ENCODE measurements at regions not wholly inside any gene's neighbourhood (a gene's known extent, or its start where the extent isn't known, plus 50 kb on each side); places are given as distances from the start of the nearest gene placed in this dataset.
"Not testable (repeated sequence)": the region's sequence is repeated elsewhere in the genome, so short reads cannot be mapped to it uniquely, and the experiment has no call there.

DNA sequence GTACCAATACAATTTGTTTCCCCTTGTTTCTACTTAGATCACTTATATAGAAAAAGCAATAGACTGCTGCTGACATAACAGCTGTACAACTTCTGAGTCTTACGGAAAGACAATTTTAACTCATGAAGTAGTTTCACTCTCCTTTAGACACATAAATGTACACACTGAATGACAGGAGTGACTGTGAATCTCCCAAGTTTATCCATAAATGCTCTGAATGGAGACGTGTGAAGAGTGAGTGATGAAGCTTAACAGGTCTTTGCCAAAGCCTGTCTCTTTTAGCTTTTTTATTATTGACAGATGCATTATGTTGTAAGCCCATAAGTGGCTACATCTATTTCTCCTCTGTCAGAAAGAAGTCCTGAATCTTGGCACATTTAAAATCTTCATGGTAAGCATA is 265.9 kb downstream of the TRIM36 start:
- TF ChIP-seq, protein P1, sequence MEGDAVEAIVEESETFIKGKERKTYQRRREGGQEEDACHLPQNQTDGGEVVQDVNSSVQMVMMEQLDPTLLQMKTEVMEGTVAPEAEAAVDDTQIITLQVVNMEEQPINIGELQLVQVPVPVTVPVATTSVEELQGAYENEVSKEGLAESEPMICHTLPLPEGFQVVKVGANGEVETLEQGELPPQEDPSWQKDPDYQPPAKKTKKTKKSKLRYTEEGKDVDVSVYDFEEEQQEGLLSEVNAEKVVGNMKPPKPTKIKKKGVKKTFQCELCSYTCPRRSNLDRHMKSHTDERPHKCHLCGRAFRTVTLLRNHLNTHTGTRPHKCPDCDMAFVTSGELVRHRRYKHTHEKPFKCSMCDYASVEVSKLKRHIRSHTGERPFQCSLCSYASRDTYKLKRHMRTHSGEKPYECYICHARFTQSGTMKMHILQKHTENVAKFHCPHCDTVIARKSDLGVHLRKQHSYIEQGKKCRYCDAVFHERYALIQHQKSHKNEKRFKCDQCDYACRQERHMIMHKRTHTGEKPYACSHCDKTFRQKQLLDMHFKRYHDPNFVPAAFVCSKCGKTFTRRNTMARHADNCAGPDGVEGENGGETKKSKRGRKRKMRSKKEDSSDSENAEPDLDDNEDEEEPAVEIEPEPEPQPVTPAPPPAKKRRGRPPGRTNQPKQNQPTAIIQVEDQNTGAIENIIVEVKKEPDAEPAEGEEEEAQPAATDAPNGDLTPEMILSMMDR (IDR thresholded peaks at IDR 0.05; ENCODE audit: low read depth, low read length, missing control alignments), result no peak
- H3K4me3 ChIP-seq (replicated peaks; ENCODE audit: low read depth, low read length), result no peak overlapping the region
- no peak for DNase-seq (ENCODE audit: extremely low read depth, low read depth)

DNA sequence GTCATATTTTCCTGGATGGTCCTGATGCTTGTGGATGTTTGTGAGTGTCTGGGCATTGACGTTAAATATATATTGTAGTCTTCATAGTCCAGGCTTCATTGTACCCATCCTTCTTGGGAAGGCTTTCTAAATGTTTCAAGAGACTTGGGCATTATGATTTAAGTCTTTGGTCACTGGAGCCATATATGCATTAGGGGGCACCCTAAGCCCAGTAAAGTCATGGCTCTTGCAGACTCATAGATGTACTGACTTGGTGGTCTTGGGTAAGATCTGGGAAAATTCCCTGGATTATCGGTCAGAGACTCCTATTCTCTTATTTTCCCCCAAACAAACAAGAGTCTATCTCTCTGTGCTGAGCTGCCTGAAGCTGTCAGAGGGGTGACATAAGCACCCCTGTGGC is 271.1 kb downstream of the TRIM36 start:
- no peak overlapping the region for H3K4me3 ChIP-seq (replicated peaks; ENCODE audit: low read depth, low read length)
- DNase-seq (ENCODE audit: extremely low read depth, low read depth), result no peak
- TF ChIP-seq, protein P1 (IDR thresholded peaks at IDR 0.05; ENCODE audit: low read depth, low read length, missing control alignments), result no peak

DNA sequence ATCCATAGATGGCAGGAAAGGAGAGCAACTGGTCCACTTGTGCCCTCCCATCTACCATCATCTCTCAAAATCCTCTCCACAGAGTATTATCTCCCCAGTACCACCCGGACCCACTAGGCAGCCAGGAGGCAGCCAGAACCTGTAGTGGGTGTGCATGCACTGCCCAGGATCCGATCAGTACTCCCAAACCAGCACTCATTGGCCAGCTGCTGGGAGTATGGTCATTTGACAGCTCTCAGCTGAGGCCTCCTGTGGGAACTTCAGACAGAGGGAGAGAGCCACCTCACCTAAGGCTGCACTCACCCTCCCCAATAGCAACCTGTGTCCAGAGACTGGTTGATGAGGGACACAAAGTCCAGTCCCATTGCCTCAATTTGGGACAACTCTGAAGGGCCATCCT is 286.0 kb downstream of the TRIM36 start:
- H3K4me3 ChIP-seq (replicated peaks; ENCODE audit: low read depth, low read length), result no peak overlapping the region
- no peak for DNase-seq (ENCODE audit: extremely low read depth, low read depth)
- TF ChIP-seq, protein P1 (IDR thresholded peaks at IDR 0.05; ENCODE audit: low read depth, low read length, missing control alignments), result no peak

DNA sequence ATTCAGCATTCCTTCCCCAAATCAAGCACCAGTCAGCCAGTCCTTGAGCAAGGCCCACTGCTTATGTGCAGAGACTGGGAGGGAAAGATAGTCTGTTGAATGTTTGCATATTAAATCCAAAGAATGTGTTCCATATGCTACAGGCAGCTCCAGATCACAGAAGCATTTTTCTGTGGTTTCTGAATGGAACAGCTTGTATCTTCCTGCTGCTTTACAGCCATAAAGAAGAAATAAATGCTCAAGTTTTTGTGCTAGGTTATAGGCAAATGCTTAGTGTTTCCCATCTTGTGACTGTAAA is 310.3 kb downstream of the TRIM36 start:
- TF ChIP-seq, protein P1 (IDR thresholded peaks at IDR 0.05; ENCODE audit: low read depth, low read length, missing control alignments), result no peak
- no peak for DNase-seq (ENCODE audit: extremely low read depth, low read depth)

DNA sequence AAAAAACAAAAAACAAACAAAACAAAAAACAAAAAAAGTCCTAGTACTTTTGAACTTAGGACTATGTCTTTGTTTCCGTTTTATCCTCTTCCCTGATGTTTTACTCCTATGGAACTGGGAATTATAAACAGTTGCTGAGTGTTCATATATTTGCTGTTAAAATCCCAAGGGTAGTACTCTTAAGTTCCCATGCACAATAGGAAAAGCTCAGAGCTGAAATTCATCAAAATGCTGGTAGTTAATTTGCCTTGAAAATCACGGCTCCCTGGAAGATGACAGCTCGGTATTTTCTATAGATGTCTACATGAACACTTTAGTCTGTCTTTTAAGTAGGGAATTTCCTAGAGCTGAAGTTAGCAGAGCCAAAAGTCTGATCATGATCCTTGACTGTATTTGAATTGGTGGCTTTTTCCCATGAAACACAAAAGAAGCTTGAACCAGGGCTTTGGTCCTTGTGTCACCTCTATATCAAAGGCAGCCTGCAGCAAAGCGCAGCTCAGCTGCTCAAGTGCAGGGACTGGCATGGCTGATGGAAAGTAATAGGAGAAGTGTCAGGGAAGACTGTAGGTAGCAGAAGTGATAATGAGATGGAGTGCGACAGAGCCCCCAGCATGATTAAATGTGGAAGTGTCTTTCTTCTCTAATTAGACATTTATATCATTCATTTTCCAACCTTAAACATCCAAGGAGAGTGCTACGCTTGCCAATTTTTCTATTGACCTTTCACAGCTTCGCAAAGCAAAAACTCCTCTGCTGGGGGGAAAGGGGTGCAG is 310.9 kb downstream of the TRIM36 start:
- TF ChIP-seq, protein P1 (IDR thresholded peaks at IDR 0.05; ENCODE audit: low read depth, low read length, missing control alignments), result no peak
- no peak for DNase-seq (ENCODE audit: extremely low read depth, low read depth)
- H3K4me3 ChIP-seq (replicated peaks; ENCODE audit: low read depth, low read length), result no peak overlapping the region

More for the DNA sequence above, 310.3 kb downstream of the TRIM36 start:
- no peak overlapping the region for H3K4me3 ChIP-seq (replicated peaks; ENCODE audit: low read depth, low read length)

DNA sequence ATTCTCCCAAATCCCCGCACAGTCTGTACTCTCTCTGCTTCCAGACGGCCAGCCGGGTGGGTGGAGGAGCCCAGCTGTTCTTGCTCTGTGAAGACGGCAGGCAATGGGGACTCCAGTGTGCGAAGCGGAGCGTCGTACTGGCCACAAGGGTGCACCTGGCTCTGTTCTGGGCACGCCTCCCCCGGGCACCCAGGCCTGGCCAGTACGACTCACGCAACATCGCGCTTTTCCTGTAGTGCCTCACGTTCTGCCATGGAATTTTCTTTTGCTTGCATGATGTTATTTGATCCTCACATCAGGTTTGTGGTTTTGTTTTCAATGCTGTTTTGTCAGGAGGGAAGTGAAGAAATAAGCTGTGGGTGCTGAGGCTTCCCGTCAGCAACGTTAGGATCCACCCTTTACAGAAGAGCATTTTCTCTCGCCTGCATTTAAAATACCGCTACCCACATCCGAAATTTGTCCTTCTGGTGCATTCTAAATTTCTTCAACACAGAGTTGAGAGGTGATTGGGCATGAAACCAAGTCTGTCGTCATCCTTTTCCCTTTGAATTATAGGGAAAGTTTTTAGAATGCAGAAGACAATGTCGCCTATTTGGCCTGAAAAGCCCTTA is 311.7 kb downstream of the TRIM36 start:
- TF ChIP-seq, protein P1 (IDR thresholded peaks at IDR 0.05; ENCODE audit: low read depth, low read length, missing control alignments), result no peak
- no peak overlapping the region for H3K4me3 ChIP-seq (replicated peaks; ENCODE audit: low read depth, low read length)
- DNase-seq (ENCODE audit: extremely low read depth, low read depth), result no peak

DNA sequence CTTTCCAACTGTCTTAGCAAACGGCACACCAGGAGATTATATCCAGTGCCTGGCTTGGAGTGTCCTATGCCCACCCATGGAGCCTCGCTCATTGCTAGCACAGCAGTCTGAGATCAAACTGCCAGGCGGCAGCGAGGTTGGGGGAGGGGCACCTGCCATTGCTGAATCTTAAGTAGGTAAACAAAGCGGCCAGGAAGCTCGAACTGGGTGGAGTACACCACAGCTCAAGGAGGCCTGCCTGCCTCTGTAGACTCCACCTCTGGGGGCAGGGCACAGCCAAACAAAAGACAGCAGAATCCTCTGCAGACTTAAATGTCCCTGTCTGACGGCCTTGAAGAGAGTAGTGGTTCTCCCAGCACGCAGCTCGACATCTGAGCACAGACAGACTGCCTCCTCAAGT is 325.0 kb downstream of the TRIM36 start:
- H3K4me3 ChIP-seq (replicated peaks; ENCODE audit: low read depth, low read length); DNase-seq (ENCODE audit: extremely low read depth, low read depth): not testable (repeated sequence)

Data from HFF-Myc (cell line).